GM12865 (cell line): ENCODE measurements at regions not wholly inside any gene's neighbourhood (a gene's known extent, or its start where the extent isn't known, plus 50 kb on each side); places are given as distances from the start of the nearest gene placed in this dataset.
"Not testable (repeated sequence)": the region's sequence is repeated elsewhere in the genome, so short reads cannot be mapped to it uniquely, and the experiment has no call there.

Source experiments
- DNase-seq: peaks from one replicate; pipeline ENCODE4 v3.0.0; 2010; ENCODE audit warnings: low read depth
- H3K4me3 ChIP-seq: 2 replicates; pipeline ENCODE4 v1.5.1; 2011; ENCODE audit warnings: mild to moderate bottlenecking, low read depth, low read length, control low read depth
- TF ChIP-seq, protein P1 (sequence below): IDR thresholded peaks from 2 replicates; pipeline ENCODE4 v1.5.1; 2011; ENCODE audit warnings: low read length, control low read depth, low read depth, inconsistent platforms; ENCODE audit not compliant: insufficient read depth; ENCODE audit errors: missing control alignments

DNA sequence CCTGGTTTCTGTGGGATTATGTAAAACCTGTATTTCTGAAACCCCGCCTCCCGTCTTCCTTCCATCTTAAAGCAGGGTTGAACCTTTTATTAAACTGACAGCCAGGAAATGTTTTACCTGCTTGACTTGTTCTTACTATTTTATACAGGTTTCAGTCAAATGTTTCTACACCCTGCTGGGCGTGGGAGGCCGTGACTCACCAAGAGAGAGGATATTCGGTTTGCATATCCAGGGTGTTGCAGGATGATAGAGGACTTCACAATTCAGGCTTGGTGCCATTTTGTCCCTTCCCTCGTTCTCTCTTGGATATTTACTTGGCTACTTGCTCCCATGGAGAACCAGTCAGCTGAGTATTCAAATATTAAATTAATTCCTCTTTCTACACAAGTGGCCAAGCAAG is 69.7 kb downstream of the ARF6 start:
- no peak overlapping the region; the same call in 1 of the 2 replicates for H3K4me3 ChIP-seq
- DNase-seq, result peak; percentile 74
- TF ChIP-seq, protein P1, sequence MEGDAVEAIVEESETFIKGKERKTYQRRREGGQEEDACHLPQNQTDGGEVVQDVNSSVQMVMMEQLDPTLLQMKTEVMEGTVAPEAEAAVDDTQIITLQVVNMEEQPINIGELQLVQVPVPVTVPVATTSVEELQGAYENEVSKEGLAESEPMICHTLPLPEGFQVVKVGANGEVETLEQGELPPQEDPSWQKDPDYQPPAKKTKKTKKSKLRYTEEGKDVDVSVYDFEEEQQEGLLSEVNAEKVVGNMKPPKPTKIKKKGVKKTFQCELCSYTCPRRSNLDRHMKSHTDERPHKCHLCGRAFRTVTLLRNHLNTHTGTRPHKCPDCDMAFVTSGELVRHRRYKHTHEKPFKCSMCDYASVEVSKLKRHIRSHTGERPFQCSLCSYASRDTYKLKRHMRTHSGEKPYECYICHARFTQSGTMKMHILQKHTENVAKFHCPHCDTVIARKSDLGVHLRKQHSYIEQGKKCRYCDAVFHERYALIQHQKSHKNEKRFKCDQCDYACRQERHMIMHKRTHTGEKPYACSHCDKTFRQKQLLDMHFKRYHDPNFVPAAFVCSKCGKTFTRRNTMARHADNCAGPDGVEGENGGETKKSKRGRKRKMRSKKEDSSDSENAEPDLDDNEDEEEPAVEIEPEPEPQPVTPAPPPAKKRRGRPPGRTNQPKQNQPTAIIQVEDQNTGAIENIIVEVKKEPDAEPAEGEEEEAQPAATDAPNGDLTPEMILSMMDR, result no peak

DNA sequence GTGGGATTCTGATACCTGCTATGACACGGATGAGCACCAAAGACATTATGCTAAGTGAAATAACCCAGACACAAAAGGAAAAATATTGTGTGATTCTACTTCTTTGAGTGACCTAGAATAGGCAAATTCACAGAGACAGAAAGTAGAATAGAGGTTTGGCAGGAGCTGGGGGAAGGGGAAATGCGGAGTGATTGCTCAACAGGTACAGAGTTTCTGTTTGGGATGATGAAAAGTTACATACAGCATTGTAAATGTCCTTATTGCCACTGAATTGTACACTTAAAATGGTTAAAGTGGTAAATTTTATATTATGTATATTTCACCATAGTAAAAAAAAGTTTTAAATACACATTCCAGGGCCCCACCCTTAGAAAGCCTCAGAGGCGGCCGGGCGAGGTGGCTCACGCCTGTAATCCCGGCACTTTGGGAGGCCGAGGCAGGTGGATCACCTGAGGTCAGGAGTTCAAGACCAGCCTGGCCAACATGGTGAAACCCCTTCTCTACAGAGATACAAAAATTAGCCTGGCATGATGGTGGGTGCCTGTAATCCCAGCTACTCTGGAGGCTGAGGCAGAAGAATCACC is 72.3 kb downstream of the ARF6 start:
- H3K4me3 ChIP-seq, DNase-seq: not testable (repeated sequence)

DNA sequence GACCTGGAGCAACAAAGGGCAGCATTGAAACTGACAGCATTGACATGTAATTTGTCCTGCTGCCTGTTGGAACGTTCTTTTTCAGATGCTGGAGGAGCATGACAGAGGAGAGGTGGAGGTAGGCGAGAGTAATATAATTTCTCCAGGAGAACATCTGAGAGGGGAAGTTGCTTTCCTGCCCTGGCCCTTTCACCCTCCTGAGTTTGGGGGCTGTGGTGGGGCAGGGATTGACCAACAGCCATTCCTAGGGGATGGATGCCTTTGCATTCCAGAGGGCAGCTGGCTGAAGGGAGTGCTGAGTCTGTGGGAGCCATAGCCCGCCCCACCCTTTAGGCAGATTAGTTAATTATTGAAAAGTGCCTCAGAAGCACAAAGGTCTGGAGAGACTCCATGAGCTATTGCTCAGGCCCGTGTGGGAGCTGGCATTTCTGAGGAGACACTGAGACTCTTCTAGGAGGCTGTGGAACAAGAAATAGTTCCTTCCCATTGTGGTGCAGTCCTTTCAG is 73.5 kb downstream of the ARF6 start:
- TF ChIP-seq, protein P1, result no peak
- no peak for DNase-seq
- H3K4me3 ChIP-seq, result no peak overlapping the region

DNA sequence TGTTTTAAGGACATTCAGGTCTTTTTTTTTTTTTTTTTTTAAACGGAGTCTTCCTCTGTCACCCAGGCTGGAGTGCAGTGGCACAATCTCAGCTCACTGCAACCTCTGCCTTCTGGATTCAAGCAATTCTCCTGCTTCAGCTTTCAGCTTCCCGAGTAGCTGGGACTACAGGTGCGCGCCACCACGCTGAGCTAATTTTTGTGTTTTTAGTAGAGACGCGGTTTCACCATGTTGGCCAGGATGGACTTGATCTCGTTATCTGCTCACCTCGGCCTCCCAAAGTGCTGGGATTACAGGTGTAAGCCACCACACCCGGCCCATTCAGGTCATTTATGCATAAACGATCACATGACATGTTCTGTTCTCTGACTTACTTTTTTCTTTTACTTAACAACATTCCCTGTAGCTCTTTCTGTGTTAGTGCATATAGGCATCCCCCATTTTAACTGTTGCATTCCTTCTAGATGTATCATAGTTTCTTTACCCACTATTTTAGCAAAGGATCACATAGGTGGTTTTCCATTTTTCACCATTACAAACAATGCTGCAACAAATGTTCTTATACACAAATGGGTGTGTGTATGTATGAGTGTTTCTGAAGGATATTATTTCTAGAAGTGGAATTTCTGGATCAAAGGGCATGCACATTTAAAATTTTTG is 74.2 kb downstream of the ARF6 start:
- TF ChIP-seq, protein P1, result no peak
- H3K4me3 ChIP-seq, result no peak overlapping the region
- DNase-seq, result no peak

DNA sequence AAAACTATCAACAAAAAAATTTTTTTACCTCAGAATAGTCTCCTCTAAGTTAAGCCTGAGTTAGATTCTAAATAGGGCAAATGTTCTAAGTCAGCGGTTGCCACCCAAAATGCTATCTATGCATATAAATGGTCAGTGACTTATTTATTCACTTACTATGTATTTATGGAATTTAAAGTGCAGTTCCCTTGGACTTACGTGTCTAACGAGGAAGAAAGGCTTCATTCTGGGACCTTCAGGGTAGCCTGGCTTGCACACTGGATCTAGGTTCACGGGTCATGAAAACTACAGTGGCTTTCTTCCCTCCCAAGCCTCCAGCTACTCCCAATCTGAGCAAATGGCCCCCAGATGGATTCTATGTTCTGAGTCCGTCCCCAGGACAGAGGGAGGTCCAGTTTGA is 77.1 kb downstream of the ARF6 start:
- H3K4me3 ChIP-seq, result no peak overlapping the region
- TF ChIP-seq, protein P1, result no peak
- no peak for DNase-seq

DNA sequence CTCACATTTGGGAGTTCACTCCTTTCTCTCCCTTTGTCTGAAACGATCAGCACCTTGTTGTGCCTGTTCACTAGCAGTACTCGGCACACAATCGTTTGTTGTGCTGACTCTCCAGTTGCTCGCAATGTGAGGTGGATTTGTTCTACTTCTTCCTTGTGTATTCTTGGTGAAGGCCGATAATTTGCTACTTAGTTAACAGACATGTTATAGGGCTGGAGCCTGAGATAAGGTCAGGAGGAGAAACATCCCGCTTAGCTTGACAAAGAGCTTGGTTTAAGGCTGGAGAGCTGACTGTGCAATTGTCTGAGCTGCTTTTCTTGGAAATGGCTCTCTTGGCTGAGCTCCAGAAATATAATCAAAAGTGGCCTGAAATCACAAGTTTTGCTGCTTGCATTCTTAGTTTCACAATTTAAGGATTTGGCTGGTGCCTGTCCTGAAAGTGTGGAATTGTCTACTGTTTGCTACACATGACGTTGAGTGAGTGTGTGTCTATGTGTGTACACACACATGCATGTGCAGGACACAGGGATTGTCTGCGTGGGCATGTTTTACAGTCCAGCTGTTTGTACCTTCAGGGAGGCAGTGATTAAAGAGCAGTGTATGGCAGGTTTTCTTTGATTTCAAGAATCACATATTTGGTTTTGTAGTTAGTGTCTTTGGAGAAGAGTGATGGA is 77.7 kb downstream of the ARF6 start:
- no peak for DNase-seq

More for the DNA sequence above, 77.7 kb downstream of the ARF6 start:
- TF ChIP-seq, protein P1, result no peak
- H3K4me3 ChIP-seq, result no peak overlapping the region
